NOMO-1 treated with DMSO at 0.1 percent for 48 hours (cell line): ENCODE measurements at regions not wholly inside any gene's neighbourhood (a gene's known extent, or its start where the extent isn't known, plus 50 kb on each side); places are given as distances from the start of the nearest gene placed in this dataset.

Experiments
- DNase-seq: peaks from one replicate; lab custom pipeline; 2025; ENCODE audit not compliant: unreplicated experiment; lab: John Stamatoyannopoulos, UW

GRCh38 chr5:143730112-143730801, 81.7 kb upstream of the HMHB1 start:
- DNase-seq, result no peak

GRCh38 chr5:143729334-143729946, 82.5 kb upstream of the HMHB1 start:
- DNase-seq, result no peak

GRCh38 chr5:143723159-143723558, 88.8 kb upstream of the HMHB1 start:
- no peak for DNase-seq

DNA sequence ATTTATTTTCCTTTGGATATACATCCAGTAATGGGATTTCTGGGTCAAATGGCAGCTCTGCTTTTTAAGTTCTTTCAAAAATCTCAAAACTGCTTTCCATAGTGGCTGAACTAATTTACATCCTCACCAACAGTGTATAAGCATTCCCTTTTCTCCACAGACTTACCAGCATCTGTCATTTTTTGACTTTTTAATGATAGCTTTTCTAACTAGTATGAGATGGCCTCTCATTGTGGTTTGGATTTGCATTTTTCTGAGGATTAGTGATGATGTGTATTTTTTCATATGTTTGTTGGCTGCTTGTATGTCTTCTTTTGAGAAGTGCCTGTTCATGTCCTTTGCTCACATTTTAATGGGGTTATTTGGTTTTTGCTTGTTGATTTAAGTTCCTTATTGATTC, 90.0 kb upstream of the HMHB1 start:
- DNase-seq, result no peak

DNA sequence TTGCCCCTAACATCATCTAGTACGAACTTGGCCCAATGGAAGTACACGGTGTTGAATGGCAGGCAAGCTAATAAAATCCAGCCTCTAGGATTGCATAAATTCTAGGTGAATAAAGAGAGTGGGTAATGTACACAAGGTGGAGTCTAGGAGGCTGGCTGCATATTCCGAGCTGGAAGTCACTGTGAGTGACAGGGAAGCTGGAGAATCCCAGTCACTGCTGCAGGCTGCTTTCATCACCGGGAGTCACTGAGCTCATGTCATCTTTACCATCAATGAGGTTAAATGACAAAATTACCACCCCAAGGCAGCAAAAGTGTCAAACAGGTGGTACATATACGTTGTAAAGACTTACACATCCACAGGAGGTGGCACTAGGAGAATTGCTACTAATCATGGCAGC, 91.3 kb upstream of the HMHB1 start:
- no peak for DNase-seq

GRCh38 chr5:143717400-143717799, 94.6 kb upstream of the HMHB1 start:
- no peak for DNase-seq

GRCh38 chr5:143716881-143717280, 95.1 kb upstream of the HMHB1 start:
- no peak for DNase-seq

DNA sequence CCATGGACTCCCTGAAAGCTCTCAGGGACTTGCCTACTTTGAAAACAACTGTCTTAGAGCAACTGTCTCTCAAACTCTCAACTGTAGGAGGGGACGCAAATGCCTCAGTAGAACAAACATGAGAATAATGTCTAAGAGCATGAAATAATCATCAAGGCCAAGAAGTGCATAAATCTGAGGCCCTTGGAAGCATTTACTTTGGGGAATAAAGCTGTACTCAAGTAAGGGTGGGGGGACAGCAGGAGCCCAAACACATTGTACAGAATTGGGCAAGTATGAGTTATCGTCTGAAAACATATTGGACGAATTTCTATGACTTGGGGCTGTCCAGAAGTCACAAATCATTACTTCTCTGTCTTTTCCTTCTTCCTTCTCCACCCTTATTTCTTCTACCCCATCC, 96.3 kb upstream of the HMHB1 start:
- no peak for DNase-seq

- peak; percentile 58 for DNase-seq
Measured at GRCh38 chr5:143714629-143715028, 97.3 kb upstream of the HMHB1 start.

DNA sequence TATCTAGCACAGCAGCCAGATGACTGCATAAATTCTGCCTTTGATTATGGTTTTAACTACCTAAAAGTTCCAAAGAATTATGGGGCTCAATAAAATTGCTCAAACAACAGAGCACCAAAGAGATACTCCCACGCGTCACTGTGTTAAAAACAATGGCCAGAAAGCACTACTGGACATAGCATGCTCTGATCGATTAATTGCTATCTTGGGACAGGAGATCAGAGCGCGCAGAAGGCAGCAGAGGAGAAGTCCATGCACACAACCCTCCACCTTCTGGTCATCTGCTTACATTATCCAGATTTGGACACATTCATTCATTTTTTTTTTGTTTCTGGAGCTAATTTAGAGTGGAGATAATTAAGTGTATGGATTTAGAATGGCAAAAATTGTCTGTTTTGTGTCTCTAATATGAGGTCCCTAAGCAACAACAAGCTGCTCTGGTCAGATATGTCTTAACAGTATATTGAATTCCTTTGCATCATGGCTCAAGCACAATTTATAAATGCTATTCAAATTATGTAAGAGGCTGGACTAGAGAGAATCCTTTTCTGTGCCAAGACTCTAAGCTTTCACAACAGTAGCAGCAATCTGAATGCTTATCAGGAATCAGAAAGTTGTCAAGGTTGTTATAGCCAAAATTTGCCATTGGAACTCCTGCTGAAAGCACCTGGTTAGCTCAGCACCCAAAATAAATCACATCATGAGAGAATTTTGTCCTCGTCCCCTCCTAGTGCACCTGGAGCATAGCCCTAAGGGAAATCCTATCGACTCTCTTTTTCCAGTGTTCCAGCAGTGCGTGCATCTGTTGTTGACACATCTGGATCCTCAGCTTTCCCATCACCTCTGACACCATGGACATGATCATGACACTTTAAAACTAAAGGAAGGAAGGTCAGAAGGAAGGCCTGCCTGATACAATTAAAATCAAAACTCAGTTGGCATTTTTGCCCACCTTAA, 98.6 kb upstream of the HMHB1 start:
- DNase-seq, result no peak

GRCh38 chr5:143708672-143709071, 103.3 kb upstream of the HMHB1 start:
- no peak for DNase-seq

DNA sequence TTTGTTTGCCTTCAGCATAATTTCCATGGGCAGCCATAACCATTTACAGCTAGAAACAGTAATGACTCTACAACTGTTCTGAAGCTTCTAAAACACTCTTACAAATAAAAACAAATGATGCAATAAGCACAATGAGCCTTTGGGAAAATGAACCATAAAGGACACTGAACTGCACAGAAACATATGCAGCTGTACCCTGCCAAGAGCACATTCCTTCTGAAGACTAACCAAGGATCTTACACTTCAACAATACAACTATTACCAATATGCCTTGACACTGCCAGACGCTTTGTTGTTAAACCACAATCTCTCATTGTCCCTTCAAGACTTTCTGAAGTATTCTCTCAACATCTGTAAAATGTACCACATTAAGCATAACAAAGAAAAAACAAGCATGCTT, 104.2 kb upstream of the HMHB1 start:
- DNase-seq, result no peak

GRCh38 chr5:143705381-143705780, 106.6 kb upstream of the HMHB1 start:
- no peak for DNase-seq

DNA sequence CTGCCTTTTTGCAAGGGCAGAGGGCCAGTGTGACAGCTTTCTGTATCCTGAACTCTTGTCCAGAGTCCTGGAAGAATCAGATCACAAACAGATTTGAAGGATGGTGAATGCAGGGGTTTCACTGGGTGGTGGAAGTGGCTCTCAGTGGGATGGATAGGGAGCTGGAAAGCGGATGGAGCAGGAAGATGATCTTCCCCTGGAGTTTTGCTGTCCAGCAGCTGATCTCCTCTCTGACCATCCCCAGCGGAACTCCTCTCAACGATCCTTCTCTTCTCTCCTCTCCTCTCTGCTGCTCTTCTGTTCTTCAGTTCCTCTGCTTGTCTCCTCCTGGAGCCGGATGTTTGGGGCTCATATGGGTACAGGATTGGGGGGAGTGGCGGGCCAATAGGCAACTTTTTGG, 108.3 kb upstream of the HMHB1 start:
- DNase-seq, result no peak

DNA sequence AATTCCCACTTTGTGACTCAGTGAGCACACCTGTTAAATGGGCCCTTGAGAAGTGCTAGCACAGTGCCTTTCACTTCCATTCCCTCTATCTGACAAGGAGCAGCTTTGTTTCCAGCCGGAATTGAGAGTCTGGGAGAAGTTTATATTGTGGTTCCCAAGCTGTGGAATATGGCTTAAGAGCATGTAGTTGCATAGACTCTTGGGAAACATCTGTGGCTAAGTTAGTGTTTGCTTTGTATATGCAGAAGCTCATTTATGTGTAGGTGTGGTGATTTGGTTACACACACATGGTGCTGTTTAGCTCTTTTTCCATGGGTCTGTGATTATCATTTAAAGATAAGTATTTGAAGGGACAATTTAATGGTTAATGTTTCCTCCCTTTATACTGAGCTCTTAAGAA, 110.5 kb upstream of the HMHB1 start:
- DNase-seq, result no peak

GRCh38 chr5:143700994-143701393, 111.0 kb upstream of the HMHB1 start:
- no peak for DNase-seq

- no peak for DNase-seq
Measured at GRCh38 chr5:143699121-143699520, 112.8 kb upstream of the HMHB1 start.

DNA sequence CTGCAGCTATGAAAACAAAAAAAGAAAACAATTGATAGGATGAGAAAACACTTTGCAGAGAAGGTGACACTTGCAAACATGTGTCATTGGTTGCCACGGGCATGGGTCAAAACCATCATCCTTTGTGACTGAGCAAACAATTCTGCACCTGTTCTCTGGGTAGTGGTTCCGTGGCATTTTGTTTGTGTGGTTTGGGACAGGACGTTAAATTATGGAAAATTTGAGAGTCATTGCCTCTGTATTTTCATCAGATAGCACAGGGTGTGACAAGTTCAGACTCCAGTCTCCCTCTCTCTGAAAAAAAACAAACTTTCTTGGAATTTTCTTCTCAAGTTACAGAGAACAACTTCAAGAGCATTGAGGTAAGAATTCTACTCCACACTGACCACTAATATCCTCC, 113.4 kb upstream of the HMHB1 start:
- no peak for DNase-seq

GRCh38 chr5:143696921-143697320, 115.0 kb upstream of the HMHB1 start:
- no peak for DNase-seq

DNA sequence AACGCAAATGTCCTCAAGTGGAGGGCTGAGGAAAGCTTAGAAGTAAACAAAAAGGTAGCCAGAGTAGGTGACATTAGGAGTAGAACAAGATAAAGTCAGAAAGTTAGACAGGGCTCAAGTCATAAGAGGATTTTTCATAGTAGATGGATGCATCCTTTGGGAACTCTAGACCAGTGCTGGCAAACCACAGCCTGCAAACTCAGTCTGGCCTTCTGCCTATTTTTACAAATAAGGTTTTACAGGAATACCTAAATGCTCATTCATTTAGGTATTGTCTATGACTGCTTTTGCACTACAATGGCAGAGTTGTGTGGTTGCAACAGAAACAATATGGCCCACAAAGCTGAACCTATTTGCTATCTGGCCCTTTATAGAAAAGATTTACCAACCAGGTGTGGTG, 116.0 kb upstream of the HMHB1 start:
- DNase-seq, result no peak

- DNase-seq, result no peak
Measured at GRCh38 chr5:143695244-143695864, 116.6 kb upstream of the HMHB1 start.

DNA sequence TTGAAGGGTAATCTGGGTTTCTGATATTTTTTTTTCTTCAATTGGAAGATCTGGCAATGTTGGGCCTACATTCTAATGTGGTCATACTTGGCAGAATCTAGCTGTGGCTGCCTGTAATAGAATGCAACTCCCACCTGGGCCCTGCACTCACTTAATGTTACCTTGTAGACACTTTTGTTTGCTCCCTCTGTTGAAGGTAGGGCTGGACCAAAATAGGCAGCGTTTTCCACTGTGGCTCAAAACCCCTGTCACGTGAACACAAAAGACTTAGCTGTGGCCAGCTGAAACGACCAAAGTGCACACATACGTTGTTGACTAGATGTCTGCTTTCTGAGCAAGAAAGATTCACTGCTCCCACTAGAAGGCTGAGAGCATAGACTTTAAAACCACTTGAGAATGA, 117.6 kb upstream of the HMHB1 start:
- no peak for DNase-seq
